Hepatocyte (in vitro differentiated cells): ENCODE measurements at regions not wholly inside any gene's neighbourhood (a gene's known extent, or its start where the extent isn't known, plus 50 kb on each side); places are given as distances from the start of the nearest gene placed in this dataset.
"Not testable (repeated sequence)": the region's sequence is repeated elsewhere in the genome, so short reads cannot be mapped to it uniquely, and the experiment has no call there.

ENCODE experiments used
- DNase-seq: peaks from one replicate; pipeline ENCODE4 v3.0.0-alpha.2; 2016; ENCODE audit warnings: low spot score
- H2AFZ ChIP-seq: fragments of 200-600 bp; sonication (generic); 2 replicates; pipeline ENCODE4 v1.6.0; 2016; ENCODE audit warnings: antibody characterized with exemption, mild to moderate bottlenecking
- H3K27ac ChIP-seq: fragments of 200-600 bp; sonication (generic); 2 replicates; pipeline ENCODE4 v1.5.1; 2016; ENCODE audit warnings: mild to moderate bottlenecking
- H3K27me3 ChIP-seq: fragments of 200-600 bp; sonication (generic); 2 replicates; pipeline ENCODE4 v1.6.1; 2016
- H3K36me3 ChIP-seq: fragments of 200-600 bp; sonication (generic); replicated peaks from 2 replicates; pipeline ENCODE4 v1.5.1; 2016; ENCODE audit warnings: low read depth; ENCODE audit not compliant: insufficient read depth
- H3K4me1 ChIP-seq: fragments of 200-600 bp; sonication (generic); 2 replicates; pipeline ENCODE4 v1.5.1; 2016; ENCODE audit warnings: mild to moderate bottlenecking, moderate library complexity; ENCODE audit not compliant: insufficient read depth
- H3K4me2 ChIP-seq: fragments of 200-600 bp; sonication (generic); 2 replicates; pipeline ENCODE4 v1.6.0; 2016
- H3K4me3 ChIP-seq: fragments of 200-600 bp; sonication (generic); 2 replicates; pipeline ENCODE4 v1.5.1; 2016; ENCODE audit warnings: mild to moderate bottlenecking
- H3K79me2 ChIP-seq: fragments of 200-600 bp; sonication (generic); 2 replicates; pipeline ENCODE4 v1.6.0; 2017; ENCODE audit warnings: mild to moderate bottlenecking
- H3K9me2 ChIP-seq: fragments of 200-600 bp; sonication (generic); replicated peaks from 2 replicates; pipeline ENCODE4 v1.6.0; 2017; ENCODE audit warnings: mild to moderate bottlenecking; ENCODE audit not compliant: insufficient read depth
- H3K9me3 ChIP-seq: fragments of 200-600 bp; sonication (generic); 2 replicates; pipeline ENCODE4 v1.5.1; 2016; ENCODE audit warnings: low read depth, mild to moderate bottlenecking
- H4K20me1 ChIP-seq: fragments of 200-600 bp; sonication (generic); 2 replicates; pipeline ENCODE4 v1.6.0; 2016; ENCODE audit warnings: mild to moderate bottlenecking; ENCODE audit not compliant: insufficient read depth, poor library complexity, severe bottlenecking
- CTCF ChIP-seq: fragments of 200-600 bp; sonication (generic); IDR thresholded peaks from 2 replicates; pipeline ENCODE4 v1.5.1; 2016; ENCODE audit warnings: antibody characterized with exemption, mild to moderate bottlenecking; ENCODE audit not compliant: poor library complexity
- EZH2 ChIP-seq: fragments of 200-600 bp; sonication (generic); IDR thresholded peaks from 2 replicates; pipeline ENCODE4 v1.6.1; 2016; ENCODE audit warnings: antibody characterized with exemption, mild to moderate bottlenecking, borderline replicate concordance
- EZH2phosphoT487 ChIP-seq: fragments of 200-600 bp; sonication (generic); IDR thresholded peaks from one replicate; pipeline ENCODE4 v1.6.1; 2018; ENCODE audit warnings: antibody characterized with exemption, mild to moderate bottlenecking, low read depth, moderate library complexity; ENCODE audit not compliant: unreplicated experiment, severe bottlenecking
- WGBS: methylation state at CpG from one replicate; pipeline ENCODE4 v1.1.6; 2016; ENCODE audit warnings: low lambda C conversion rate; ENCODE audit errors: missing lambda C conversion rate; 5-methylcytosine and 5-hydroxymethylcytosine counted together

GRCh38 chr1:219066098-219066497, 107.6 kb upstream of the LYPLAL1 start:
- Histone ChIP-seq H3K36me3 (no peaks in the 10 kb centered on the region), H2AFZ (no peak overlapping the region), H3K4me2 (no peak overlapping the region), H3K4me3 (no peak overlapping the region), H3K79me2 (no peaks in the 10 kb centered on the region), H3K9me2 (no peaks in the 10 kb centered on the region), H3K9me3 (no peaks in the 10 kb centered on the region), H3K27ac (peak overlapping the region; percentile 16), H3K4me1 (peaks cover 10% of the 10 kb centered on the region), H4K20me1 (no peaks in the 10 kb centered on the region), H3K27me3 (no peaks in the 10 kb centered on the region)
- no peak for DNase-seq
- WGBS = 74% methylated on average over 1 of the region's 1 CpG
- TF ChIP-seq EZH2phosphoT487 = no peak
- TF ChIP-seq CTCF = no peak
- no peak for TF ChIP-seq EZH2

GRCh38 chr1:219066631-219067349, 106.9 kb upstream of the LYPLAL1 start:
- Histone ChIP-seq H3K9me2 (no peaks in the 10 kb centered on the region), H3K4me3 (no peak overlapping the region), H3K27ac (peak overlapping the region; percentile 16), H3K79me2 (no peaks in the 10 kb centered on the region), H3K4me1 (peaks cover 10% of the 10 kb centered on the region), H3K27me3 (no peaks in the 10 kb centered on the region), H4K20me1 (no peaks in the 10 kb centered on the region), H3K36me3 (no peaks in the 10 kb centered on the region), H3K4me2 (no peak overlapping the region), H2AFZ (no peak overlapping the region), H3K9me3 (no peaks in the 10 kb centered on the region)
- 57% methylated on average over 1 of the region's 1 CpG for WGBS
- peak; percentile 62 for TF ChIP-seq CTCF
- no peak for TF ChIP-seq EZH2phosphoT487
- no peak for TF ChIP-seq EZH2
- peak; percentile 50 for DNase-seq

- peaks cover 10% of the 10 kb centered on the region for H3K4me1 ChIP-seq
- no peak overlapping the region for H3K4me2 ChIP-seq
- H3K9me2 ChIP-seq = no peaks in the 10 kb centered on the region
- no peaks in the 10 kb centered on the region for H3K36me3 ChIP-seq
- H3K27ac ChIP-seq = no peak overlapping the region
- H4K20me1 ChIP-seq = no peaks in the 10 kb centered on the region
- H3K9me3 ChIP-seq = no peaks in the 10 kb centered on the region
- 98% methylated on average over 4 of the region's 4 CpGs for WGBS
- no peaks in the 10 kb centered on the region for H3K79me2 ChIP-seq
- H3K4me3 ChIP-seq = no peak overlapping the region
- H3K27me3 ChIP-seq = no peaks in the 10 kb centered on the region
- TF ChIP-seq EZH2 (no peak), EZH2phosphoT487 (no peak), CTCF (no peak)
- H2AFZ ChIP-seq = no peak overlapping the region
- DNase-seq = no peak
Observed at GRCh38 chr1:219067350-219067712, 106.3 kb upstream of the LYPLAL1 start.

- 93% methylated on average over 2 of the region's 2 CpGs for WGBS
- H3K9me2 ChIP-seq, H2AFZ ChIP-seq, H3K36me3 ChIP-seq, H3K4me1 ChIP-seq, H3K27me3 ChIP-seq, H3K79me2 ChIP-seq, H3K27ac ChIP-seq, H3K9me3 ChIP-seq, H3K4me2 ChIP-seq, DNase-seq, H4K20me1 ChIP-seq, H3K4me3 ChIP-seq: not testable (repeated sequence)
Observed at GRCh38 chr1:219070395-219070794, 103.3 kb upstream of the LYPLAL1 start.
